NCI-H1417 treated with DMSO at 0.1 percent for 48 hours (cell line): ENCODE measurements at regions not wholly inside any gene's neighbourhood (a gene's known extent, or its start where the extent isn't known, plus 50 kb on each side); places are given as distances from the start of the nearest gene placed in this dataset.
"Not testable (repeated sequence)": the region's sequence is repeated elsewhere in the genome, so short reads cannot be mapped to it uniquely, and the experiment has no call there.

Experiments used
- DNase-seq: peaks from one replicate; lab custom pipeline; 2025; lab: John Stamatoyannopoulos, UW

GRCh38 chr4:19592391-19592790 is 659.3 kb upstream of the SLIT2 start:
- DNase-seq, result no peak

GRCh38 chr4:19583827-19584569 is 667.7 kb upstream of the SLIT2 start:
- no peak for DNase-seq

GRCh38 chr4:19580095-19580494 is 671.6 kb upstream of the SLIT2 start:
- no peak for DNase-seq

- DNase-seq, result no peak
Observed at GRCh38 chr4:19579608-19580007, 672.1 kb upstream of the SLIT2 start.

- DNase-seq, result no peak
Observed at GRCh38 chr4:19577097-19577496, 674.6 kb upstream of the SLIT2 start.

GRCh38 chr4:19575924-19576323 is 675.8 kb upstream of the SLIT2 start:
- DNase-seq, result no peak

GRCh38 chr4:19566041-19566440 is 685.7 kb upstream of the SLIT2 start:
- DNase-seq, result no peak

- no peak for DNase-seq
Observed at GRCh38 chr4:19562456-19562855, 689.2 kb upstream of the SLIT2 start.

GRCh38 chr4:19557161-19557560 is 694.5 kb upstream of the SLIT2 start:
- DNase-seq, result no peak

- not testable (repeated sequence) for DNase-seq
Observed at GRCh38 chr4:19556276-19556675, 695.4 kb upstream of the SLIT2 start.

- no peak for DNase-seq
Observed at GRCh38 chr4:19547463-19547862, 704.2 kb upstream of the SLIT2 start.

- no peak for DNase-seq
Observed at GRCh38 chr4:19544446-19545125, 707.1 kb upstream of the SLIT2 start.

GRCh38 chr4:19540859-19541540 is 710.7 kb upstream of the SLIT2 start:
- no peak for DNase-seq

GRCh38 chr4:19539201-19539600 is 712.5 kb upstream of the SLIT2 start:
- no peak for DNase-seq

GRCh38 chr4:19534159-19534558 is 717.5 kb upstream of the SLIT2 start:
- DNase-seq, result no peak

GRCh38 chr4:19531906-19532848 is 719.5 kb upstream of the SLIT2 start:
- DNase-seq, result no peak

- no peak for DNase-seq
Observed at GRCh38 chr4:19523964-19524363, 727.7 kb upstream of the SLIT2 start.

- no peak for DNase-seq
Observed at GRCh38 chr4:19522966-19523365, 728.7 kb upstream of the SLIT2 start.

GRCh38 chr4:19520939-19521520 is 730.7 kb upstream of the SLIT2 start:
- DNase-seq, result no peak

- no peak for DNase-seq
Observed at GRCh38 chr4:19514276-19515070, 737.2 kb upstream of the SLIT2 start.

- DNase-seq, result no peak
Observed at GRCh38 chr4:19512086-19512485, 739.6 kb upstream of the SLIT2 start.
